ENCODE measurements at regions not wholly inside any gene's neighbourhood (a gene's known extent, or its start where the extent isn't known, plus 50 kb on each side); places are given as distances from the start of the nearest gene placed in this dataset.

DNA sequence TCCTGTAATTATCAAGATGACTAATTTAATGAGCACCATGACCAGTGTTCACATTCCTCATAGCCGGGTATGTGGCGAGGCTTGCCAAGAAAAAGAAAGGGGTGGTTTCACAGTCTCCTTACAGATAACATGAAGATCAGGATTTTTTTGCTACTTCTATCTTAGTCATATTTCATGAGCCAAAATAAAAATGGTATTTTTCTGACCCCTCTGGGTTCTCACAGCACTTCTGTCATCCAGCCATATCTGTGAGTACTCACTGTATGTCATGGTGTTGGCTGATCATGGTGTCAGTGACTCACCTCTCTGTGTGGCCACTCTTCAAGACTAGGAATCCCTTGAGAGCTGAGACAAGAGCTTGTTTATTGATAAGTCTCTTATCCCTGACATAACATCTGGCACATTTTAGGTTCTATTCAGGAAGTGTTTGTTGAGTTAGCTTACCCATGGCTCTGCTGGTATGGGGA lies 130.5 kb upstream of the LMCD1 start:
- DNase-seq = no peak
- FAIRE-seq = no peak
- H3K9me3 ChIP-seq (ENCODE audit: control insufficient read depth in 2 of 2, insufficient read depth in 1 of 2, low read depth in 1 of 2, low read length in 1 of 2) = peaks cover 0 to 4% of the 10 kb centered on the region in 2 donors
- H3K27ac ChIP-seq (ENCODE audit: low read depth in 1 of 3, low read length in 2 of 3) = no peak overlapping the region
- WGBS, 3 donors = 30 to 68% (median 46%) methylated on average over 2 of the region's 2 CpGs
- H3K4me1 ChIP-seq (ENCODE audit: control insufficient read depth in 3 of 3, insufficient read depth in 2 of 3, low read depth in 1 of 3, low read length in 2 of 3) = no peaks in the 10 kb centered on the region
- H3K4me3 ChIP-seq (ENCODE audit: low read depth in 1 of 3, low read length in 3 of 3) = no peak overlapping the region
- H3K27me3 ChIP-seq (ENCODE audit: control insufficient read depth in 3 of 3, insufficient read depth in 3 of 3, low read length in 3 of 3) = no peaks in the 10 kb centered on the region
- no peaks in the 10 kb centered on the region for H3K36me3 ChIP-seq (ENCODE audit: control insufficient read depth in 3 of 3, insufficient read depth in 2 of 3, low read depth in 1 of 3, low read length in 3 of 3)

DNA sequence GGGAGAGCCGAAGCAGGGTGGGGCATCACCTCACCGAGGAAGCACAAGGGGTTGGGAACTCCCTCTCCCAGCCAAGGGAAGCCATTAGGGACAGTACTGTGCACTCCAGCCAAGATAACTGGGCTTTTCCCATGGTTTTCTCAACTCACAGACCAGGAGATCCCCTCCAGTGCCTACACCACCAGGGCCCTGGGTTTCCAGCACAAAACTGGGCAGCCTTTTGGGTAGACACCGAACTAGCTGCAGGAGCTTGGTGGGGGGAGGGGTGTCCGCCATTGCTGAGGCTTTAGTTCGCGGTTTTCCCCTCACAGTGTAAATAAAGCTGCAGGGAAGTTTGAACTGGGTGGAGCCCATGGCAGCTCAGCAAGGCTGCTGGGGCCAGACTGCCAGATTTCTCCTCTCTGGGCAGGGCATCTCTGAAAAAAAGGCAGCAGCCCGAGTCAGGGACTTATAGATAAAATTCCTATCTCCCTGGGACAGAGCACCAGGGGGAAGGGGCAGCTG lies 129.6 kb upstream of the LMCD1 start:
- no peaks in the 10 kb centered on the region for H3K36me3 ChIP-seq (ENCODE audit: control insufficient read depth in 3 of 3, insufficient read depth in 2 of 3, low read depth in 1 of 3, low read length in 3 of 3)
- no peaks in the 10 kb centered on the region for H3K27me3 ChIP-seq (ENCODE audit: control insufficient read depth in 3 of 3, insufficient read depth in 3 of 3, low read length in 3 of 3)
- H3K4me1 ChIP-seq (ENCODE audit: control insufficient read depth in 3 of 3, insufficient read depth in 2 of 3, low read depth in 1 of 3, low read length in 2 of 3) = no peaks in the 10 kb centered on the region
- FAIRE-seq = no peak
- 15 to 40% (median 28%) methylated on average over 7 of the region's 7 CpGs for WGBS, 3 donors
- no peak overlapping the region for H3K4me3 ChIP-seq (ENCODE audit: low read depth in 1 of 3, low read length in 3 of 3)
- no peak overlapping the region for H3K27ac ChIP-seq (ENCODE audit: low read depth in 1 of 3, low read length in 2 of 3)
- peaks cover 0 to 4% of the 10 kb centered on the region in 2 donors for H3K9me3 ChIP-seq (ENCODE audit: control insufficient read depth in 2 of 2, insufficient read depth in 1 of 2, low read depth in 1 of 2, low read length in 1 of 2)
- no peak for DNase-seq

DNA sequence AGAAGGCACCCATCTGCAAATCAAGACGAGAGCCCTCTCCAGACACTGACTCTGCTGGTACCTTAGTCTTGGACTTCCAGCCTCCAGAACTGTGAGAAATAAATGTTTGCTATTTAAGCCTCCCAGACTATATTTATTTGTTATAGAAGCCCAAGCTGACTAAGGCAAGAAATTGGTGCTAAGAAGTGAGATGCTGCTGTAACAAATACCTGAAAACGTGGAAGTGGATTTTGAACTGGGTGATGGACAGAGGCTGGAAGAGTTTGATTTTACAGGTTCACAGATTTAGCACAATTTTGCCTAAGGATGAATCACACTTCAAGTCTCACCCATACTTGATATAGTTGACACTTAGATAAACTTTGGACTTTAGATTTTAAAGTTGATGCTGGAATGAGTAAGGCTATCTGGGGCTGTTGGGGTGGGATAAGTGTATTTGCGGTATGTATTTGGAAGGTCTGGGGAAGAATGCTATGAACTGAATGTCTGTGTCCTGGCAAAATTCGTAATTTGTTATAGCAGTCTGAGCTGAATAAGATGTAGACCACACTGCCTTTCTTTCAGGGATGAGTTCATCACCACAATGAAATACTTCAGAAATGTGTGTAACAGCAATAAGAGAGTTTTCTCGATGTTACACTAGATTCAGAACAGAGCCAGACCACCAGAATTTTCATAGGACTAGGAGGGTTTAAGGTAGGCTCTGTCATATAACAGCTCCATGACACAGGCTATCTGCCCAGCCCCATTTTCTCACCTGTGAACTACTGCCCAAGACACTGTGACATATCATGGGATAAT lies 120.5 kb upstream of the LMCD1 start:
- no peak for DNase-seq
- FAIRE-seq = no peak
- H3K27me3 ChIP-seq (ENCODE audit: control insufficient read depth in 3 of 3, insufficient read depth in 3 of 3, low read length in 3 of 3) = no peaks in the 10 kb centered on the region
- peaks cover 0 to 3% of the 10 kb centered on the region in 2 donors for H3K9me3 ChIP-seq (ENCODE audit: control insufficient read depth in 2 of 2, insufficient read depth in 1 of 2, low read depth in 1 of 2, low read length in 1 of 2)
- H3K27ac ChIP-seq (ENCODE audit: low read depth in 1 of 3, low read length in 2 of 3) = no peak overlapping the region
- H3K4me3 ChIP-seq (ENCODE audit: low read depth in 1 of 3, low read length in 3 of 3) = no peak overlapping the region
- no peaks in the 10 kb centered on the region for H3K4me1 ChIP-seq (ENCODE audit: control insufficient read depth in 3 of 3, insufficient read depth in 2 of 3, low read depth in 1 of 3, low read length in 2 of 3)
- 69 to 85% (median 72%) methylated on average over 5 of the region's 5 CpGs for WGBS, 3 donors
- no peaks in the 10 kb centered on the region for H3K36me3 ChIP-seq (ENCODE audit: control insufficient read depth in 3 of 3, insufficient read depth in 2 of 3, low read depth in 1 of 3, low read length in 3 of 3)

DNA sequence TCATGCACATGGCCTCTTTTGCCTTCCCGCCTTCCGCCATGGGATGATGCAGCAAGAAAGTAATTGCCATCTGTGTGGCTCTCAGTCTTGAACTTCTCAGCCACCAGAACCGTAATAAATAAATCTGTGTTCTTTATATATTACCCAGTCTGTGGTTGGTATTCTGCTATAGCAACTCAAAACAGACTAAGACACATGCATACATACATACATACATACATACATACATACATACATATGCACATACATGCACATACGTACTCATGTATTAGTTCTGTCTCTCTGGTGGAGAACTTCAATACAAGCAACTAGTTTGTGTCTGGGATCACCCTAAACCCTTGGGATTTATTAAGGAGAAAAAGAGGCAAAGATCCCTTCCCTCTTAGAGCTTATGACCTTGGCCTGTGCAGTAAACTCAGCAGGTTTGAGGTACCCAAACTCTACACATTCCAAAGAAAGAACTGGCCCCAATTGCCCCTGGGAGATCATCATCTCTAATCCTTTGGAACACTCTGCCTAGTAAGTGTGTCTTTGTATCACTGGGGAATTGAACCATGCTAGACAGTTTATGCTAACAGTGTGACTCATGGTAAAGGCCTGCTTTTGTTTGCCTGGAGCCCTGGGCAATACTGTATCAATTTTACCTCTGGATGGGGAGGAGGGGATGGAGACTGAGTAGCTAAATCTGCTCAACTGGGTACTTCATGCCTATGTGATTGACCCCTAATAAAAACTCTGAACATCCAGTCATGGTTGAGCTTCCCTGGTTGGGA lies 115.6 kb upstream of the LMCD1 start:
- no peaks in the 10 kb centered on the region for H3K9me3 ChIP-seq (ENCODE audit: control insufficient read depth in 2 of 2, insufficient read depth in 1 of 2, low read depth in 1 of 2, low read length in 1 of 2)
- no peak for DNase-seq
- FAIRE-seq = no peak

DNA sequence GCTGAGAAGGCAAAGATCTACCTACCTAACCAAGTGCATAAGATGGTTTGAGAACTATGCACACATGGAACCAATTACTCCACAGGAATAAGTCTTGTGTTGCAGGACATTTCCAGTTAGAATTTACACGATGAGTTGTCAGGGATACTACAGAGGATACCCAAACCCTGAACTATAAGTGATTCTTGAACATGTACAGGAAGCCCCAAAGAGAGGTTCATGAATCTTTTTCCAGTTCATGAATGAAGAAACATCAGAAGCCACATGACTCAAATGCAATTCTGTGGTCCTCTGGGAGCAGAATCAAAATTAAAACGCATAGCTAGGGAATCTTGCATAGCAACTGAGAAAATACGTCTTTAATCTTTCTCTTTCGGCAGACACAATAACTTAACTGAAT lies 114.1 kb upstream of the LMCD1 start:
- WGBS, 3 donors = 68 to 76% (median 70%) methylated on average over 4 of the region's 4 CpGs

More for the DNA sequence above, 115.6 kb upstream of the LMCD1 start:
- Histone ChIP-seq H3K36me3 (ENCODE audit: control insufficient read depth in 3 of 3, insufficient read depth in 2 of 3, low read depth in 1 of 3, low read length in 3 of 3) (no peaks in the 10 kb centered on the region), H3K27ac (ENCODE audit: low read depth in 1 of 3, low read length in 2 of 3) (no peak overlapping the region), H3K27me3 (ENCODE audit: control insufficient read depth in 3 of 3, insufficient read depth in 3 of 3, low read length in 3 of 3) (no peaks in the 10 kb centered on the region), H3K4me3 (ENCODE audit: low read depth in 1 of 3, low read length in 3 of 3) (no peak overlapping the region), H3K4me1 (ENCODE audit: control insufficient read depth in 3 of 3, insufficient read depth in 2 of 3, low read depth in 1 of 3, low read length in 2 of 3) (no peaks in the 10 kb centered on the region)
- WGBS, 3 donors = 94 to 96% (median 96%) methylated on average over 4 of the region's 4 CpGs

DNA sequence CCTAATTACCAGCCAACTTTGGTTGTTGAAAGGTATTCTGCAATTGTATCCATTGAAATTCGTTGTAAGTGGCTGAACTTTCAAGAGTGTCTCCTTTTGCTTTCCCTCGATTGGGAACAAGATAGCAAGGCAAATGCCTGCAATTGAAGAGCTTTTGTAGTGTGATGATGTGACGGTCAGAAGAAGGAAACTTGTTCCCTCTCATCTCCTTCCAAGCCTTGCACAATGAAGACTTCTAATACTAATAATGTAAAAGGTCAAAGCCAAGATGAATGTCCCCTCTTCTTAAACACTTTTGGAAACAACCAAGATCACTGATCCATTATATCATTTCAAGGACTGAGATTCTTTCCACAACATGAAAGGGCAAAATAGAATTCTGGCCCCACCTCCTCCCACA lies 101.9 kb upstream of the LMCD1 start:
- Histone ChIP-seq H3K36me3 (ENCODE audit: control insufficient read depth in 3 of 3, insufficient read depth in 2 of 3, low read depth in 1 of 3, low read length in 3 of 3) (no peaks in the 10 kb centered on the region), H3K27ac (ENCODE audit: low read depth in 1 of 3, low read length in 2 of 3) (no peak overlapping the region), H3K9me3 (ENCODE audit: control insufficient read depth in 2 of 2, insufficient read depth in 1 of 2, low read depth in 1 of 2, low read length in 1 of 2) (peaks cover 0 to 3% of the 10 kb centered on the region in 2 donors), H3K4me3 (ENCODE audit: low read depth in 1 of 3, low read length in 3 of 3) (no peak overlapping the region), H3K27me3 (ENCODE audit: control insufficient read depth in 3 of 3, insufficient read depth in 3 of 3, low read length in 3 of 3) (no peaks in the 10 kb centered on the region), H3K4me1 (ENCODE audit: control insufficient read depth in 3 of 3, insufficient read depth in 2 of 3, low read depth in 1 of 3, low read length in 2 of 3) (no peaks in the 10 kb centered on the region)
- no peak for DNase-seq
- 69 to 71% (median 71%) methylated on average over 3 of the region's 3 CpGs for WGBS, 3 donors
- FAIRE-seq = no peak

More for the DNA sequence above, 114.1 kb upstream of the LMCD1 start:
- FAIRE-seq (no peak), DNase-seq (no peak)
- H3K4me1 ChIP-seq (ENCODE audit: control insufficient read depth in 3 of 3, insufficient read depth in 2 of 3, low read depth in 1 of 3, low read length in 2 of 3) = no peaks in the 10 kb centered on the region
- H3K27me3 ChIP-seq (ENCODE audit: control insufficient read depth in 3 of 3, insufficient read depth in 3 of 3, low read length in 3 of 3) = no peaks in the 10 kb centered on the region
- no peak overlapping the region for H3K4me3 ChIP-seq (ENCODE audit: low read depth in 1 of 3, low read length in 3 of 3)
- H3K27ac ChIP-seq (ENCODE audit: low read depth in 1 of 3, low read length in 2 of 3) = no peak overlapping the region
- H3K36me3 ChIP-seq (ENCODE audit: control insufficient read depth in 3 of 3, insufficient read depth in 2 of 3, low read depth in 1 of 3, low read length in 3 of 3) = no peaks in the 10 kb centered on the region
- no peaks in the 10 kb centered on the region for H3K9me3 ChIP-seq (ENCODE audit: control insufficient read depth in 2 of 2, insufficient read depth in 1 of 2, low read depth in 1 of 2, low read length in 1 of 2)

DNA sequence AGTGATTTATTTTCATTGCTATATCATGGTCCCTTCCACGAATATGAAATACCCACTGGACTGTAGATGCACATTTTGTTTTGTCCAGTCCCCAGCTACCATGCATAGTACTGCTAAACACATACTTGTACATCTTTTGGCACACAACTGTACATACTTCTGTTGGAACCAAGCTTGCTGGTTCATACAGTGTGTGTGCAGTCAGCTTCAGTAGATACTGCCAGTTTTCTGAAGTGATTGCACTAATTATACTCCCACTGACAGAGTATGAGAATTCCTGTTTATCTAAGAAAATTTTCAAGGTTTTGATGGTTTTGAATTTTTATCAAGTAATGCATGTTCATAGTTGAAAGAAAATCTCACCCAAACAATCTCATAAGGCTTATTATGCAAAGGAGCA lies 100.7 kb upstream of the LMCD1 start:
- Histone ChIP-seq H3K27me3 (ENCODE audit: control insufficient read depth in 3 of 3, insufficient read depth in 3 of 3, low read length in 3 of 3) (no peaks in the 10 kb centered on the region), H3K4me1 (ENCODE audit: control insufficient read depth in 3 of 3, insufficient read depth in 2 of 3, low read depth in 1 of 3, low read length in 2 of 3) (no peaks in the 10 kb centered on the region), H3K36me3 (ENCODE audit: control insufficient read depth in 3 of 3, insufficient read depth in 2 of 3, low read depth in 1 of 3, low read length in 3 of 3) (no peaks in the 10 kb centered on the region), H3K9me3 (ENCODE audit: control insufficient read depth in 2 of 2, insufficient read depth in 1 of 2, low read depth in 1 of 2, low read length in 1 of 2) (peaks cover 0 to 3% of the 10 kb centered on the region in 2 donors), H3K4me3 (ENCODE audit: low read depth in 1 of 3, low read length in 3 of 3) (no peak overlapping the region), H3K27ac (ENCODE audit: low read depth in 1 of 3, low read length in 2 of 3) (no peak overlapping the region)
- FAIRE-seq (no peak), DNase-seq (no peak)
- WGBS, 3 donors = 26 to 69% (median 44%) methylated on average over 1 of the region's 1 CpG

DNA sequence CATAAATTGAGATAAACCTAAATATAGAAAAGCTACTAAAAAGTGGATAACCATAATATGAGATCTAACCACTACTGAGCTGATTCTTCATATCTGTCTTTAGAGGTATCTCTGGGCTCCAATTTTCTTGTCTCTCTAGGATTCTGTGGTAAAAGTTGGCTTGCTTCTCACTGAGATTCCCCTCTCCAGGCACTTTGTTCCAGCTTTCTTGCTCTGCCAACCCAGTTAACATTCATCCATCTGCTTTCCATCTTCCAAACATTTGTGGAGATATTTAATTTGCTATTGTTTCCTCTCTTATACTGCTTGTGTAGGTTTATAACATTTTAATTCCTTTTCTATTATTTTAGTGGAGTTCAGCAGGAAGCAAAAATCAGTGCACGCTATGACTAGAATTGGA lies 97.6 kb upstream of the LMCD1 start:
- Histone ChIP-seq H3K4me3 (ENCODE audit: low read depth in 1 of 3, low read length in 3 of 3) (no peak overlapping the region), H3K36me3 (ENCODE audit: control insufficient read depth in 3 of 3, insufficient read depth in 2 of 3, low read depth in 1 of 3, low read length in 3 of 3) (no peaks in the 10 kb centered on the region), H3K9me3 (ENCODE audit: control insufficient read depth in 2 of 2, insufficient read depth in 1 of 2, low read depth in 1 of 2, low read length in 1 of 2) (peaks cover 0 to 3% of the 10 kb centered on the region in 2 donors), H3K4me1 (ENCODE audit: control insufficient read depth in 3 of 3, insufficient read depth in 2 of 3, low read depth in 1 of 3, low read length in 2 of 3) (no peaks in the 10 kb centered on the region), H3K27me3 (ENCODE audit: control insufficient read depth in 3 of 3, insufficient read depth in 3 of 3, low read length in 3 of 3) (no peaks in the 10 kb centered on the region), H3K27ac (ENCODE audit: low read depth in 1 of 3, low read length in 2 of 3) (no peak overlapping the region)
- FAIRE-seq (no peak), DNase-seq (no peak)
- WGBS, 3 donors = 90 to 100% (median 95%) methylated on average over 1 of the region's 1 CpG

All from small intestine (tissue), 7 donors.